ENCODE measurements at regions not wholly inside any gene's neighbourhood (a gene's known extent, or its start where the extent isn't known, plus 50 kb on each side); places are given as distances from the start of the nearest gene placed in this dataset.

- H3K4me3 ChIP-seq: no peak overlapping the region
- intact Hi-C loops (cut with DNase I): no loop called here
- H3K27ac ChIP-seq: no peak overlapping the region
- peaks cover 0 to 11% (median 0%) of the 10 kb centered on the region in 12 donors for H3K4me1 ChIP-seq
- H3K27me3 ChIP-seq: no peaks in the 10 kb centered on the region
- H3K9me3 ChIP-seq: no peaks in the 10 kb centered on the region
- ATAC-seq (no peak), DNase-seq (no peak)
- WGBS, 4 donors: 86 to 94% (median 90%) methylated on average over 2 of the region's 2 CpGs
- H3K36me3 ChIP-seq: no peaks in the 10 kb centered on the region
- no peak for TF ChIP-seq CTCF (IDR thresholded peaks at IDR 0.05)
- no peak for TF ChIP-seq POLR2A (IDR thresholded peaks at IDR 0.05)
Measured at GRCh38 chr2:19068206-19068605, 290.2 kb downstream of the OSR1 start.

- WGBS, 4 donors: 76 to 94% (median 80%) methylated on average over 1 of the region's 1 CpG
- intact Hi-C loops (cut with DNase I): no loop called here
Measured at GRCh38 chr2:19062370-19062769, 296.1 kb downstream of the OSR1 start.

GRCh38 chr2:19059076-19059475 lies 299.3 kb downstream of the OSR1 start:
- Histone ChIP-seq H3K36me3 (no peaks in the 10 kb centered on the region), H3K4me1 (no peaks in the 10 kb centered on the region), H3K27me3 (no peaks in the 10 kb centered on the region), H3K27ac (no peak overlapping the region), H3K9me3 (peaks cover 0 to 4% (median 0%) of the 10 kb centered on the region in 12 donors), H3K4me3 (no peak overlapping the region)
- TF ChIP-seq POLR2A (IDR thresholded peaks at IDR 0.05): no peak
- intact Hi-C loops (cut with DNase I): no loop called here
- DNase-seq: no peak
- 36 to 60% (median 41%) methylated on average over 1 of the region's 1 CpG for WGBS, 4 donors
- no peak for ATAC-seq

More at GRCh38 chr2:19062370-19062769, 296.1 kb downstream of the OSR1 start:
- no peaks in the 10 kb centered on the region for H3K9me3 ChIP-seq
- no peaks in the 10 kb centered on the region for H3K36me3 ChIP-seq
- DNase-seq (no peak), ATAC-seq (no peak)
- H3K27me3 ChIP-seq: no peaks in the 10 kb centered on the region
- H3K4me3 ChIP-seq: no peak overlapping the region
- H3K4me1 ChIP-seq: no peaks in the 10 kb centered on the region
- TF ChIP-seq CTCF (IDR thresholded peaks at IDR 0.05) (no peak), POLR2A (IDR thresholded peaks at IDR 0.05) (no peak)
- H3K27ac ChIP-seq: no peak overlapping the region

GRCh38 chr2:19051203-19051831 lies 307.1 kb downstream of the OSR1 start:
- Histone ChIP-seq H3K4me1 (peaks cover 0 to 30% (median 9%) of the 10 kb centered on the region in 12 donors), H3K27ac (no peak overlapping the region), H3K27me3 (no peaks in the 10 kb centered on the region), H3K36me3 (no peaks in the 10 kb centered on the region), H3K4me3 (no peak overlapping the region), H3K9me3 (peaks cover 0 to 7% (median 0%) of the 10 kb centered on the region in 12 donors)
- 77 to 86% (median 83%) methylated on average over 5 of the region's 5 CpGs for WGBS, 4 donors
- no peak for TF ChIP-seq CTCF (IDR thresholded peaks at IDR 0.05)
- TF ChIP-seq POLR2A (IDR thresholded peaks at IDR 0.05): no peak
- intact Hi-C loops (cut with DNase I): no loop called here
- ATAC-seq: no peak
- DNase-seq: no peak

- peaks cover 0 to 7% (median 0%) of the 10 kb centered on the region in 12 donors for H3K9me3 ChIP-seq
Measured at GRCh38 chr2:19050354-19050753, 308.1 kb downstream of the OSR1 start.

More at GRCh38 chr2:19050354-19050753, 308.1 kb downstream of the OSR1 start:
- intact Hi-C loops (cut with DNase I): no loop called here
- H3K4me1 ChIP-seq: peaks cover 0 to 34% (median 10%) of the 10 kb centered on the region in 12 donors
- H3K36me3 ChIP-seq: no peaks in the 10 kb centered on the region
- H3K4me3 ChIP-seq: no peak overlapping the region
- no peak overlapping the region for H3K27ac ChIP-seq
- TF ChIP-seq POLR2A (IDR thresholded peaks at IDR 0.05): no peak
- TF ChIP-seq CTCF (IDR thresholded peaks at IDR 0.05): no peak
- no peaks in the 10 kb centered on the region for H3K27me3 ChIP-seq
- no peak for ATAC-seq
- DNase-seq: no peak

All from heart left ventricle (tissue), 16 donors.